NCI-H2107 (cell line): ENCODE measurements at regions not wholly inside any gene's neighbourhood (a gene's known extent, or its start where the extent isn't known, plus 50 kb on each side); places are given as distances from the start of the nearest gene placed in this dataset.
"Not testable (repeated sequence)": the region's sequence is repeated elsewhere in the genome, so short reads cannot be mapped to it uniquely, and the experiment has no call there.

Experiments
- DNase-seq: peaks from one replicate; lab custom pipeline; 2025; lab: John Stamatoyannopoulos, UW

GRCh38 chr10:45118929-45119328, 118.2 kb downstream of the ZNF22 start:
- DNase-seq, result no peak

DNA sequence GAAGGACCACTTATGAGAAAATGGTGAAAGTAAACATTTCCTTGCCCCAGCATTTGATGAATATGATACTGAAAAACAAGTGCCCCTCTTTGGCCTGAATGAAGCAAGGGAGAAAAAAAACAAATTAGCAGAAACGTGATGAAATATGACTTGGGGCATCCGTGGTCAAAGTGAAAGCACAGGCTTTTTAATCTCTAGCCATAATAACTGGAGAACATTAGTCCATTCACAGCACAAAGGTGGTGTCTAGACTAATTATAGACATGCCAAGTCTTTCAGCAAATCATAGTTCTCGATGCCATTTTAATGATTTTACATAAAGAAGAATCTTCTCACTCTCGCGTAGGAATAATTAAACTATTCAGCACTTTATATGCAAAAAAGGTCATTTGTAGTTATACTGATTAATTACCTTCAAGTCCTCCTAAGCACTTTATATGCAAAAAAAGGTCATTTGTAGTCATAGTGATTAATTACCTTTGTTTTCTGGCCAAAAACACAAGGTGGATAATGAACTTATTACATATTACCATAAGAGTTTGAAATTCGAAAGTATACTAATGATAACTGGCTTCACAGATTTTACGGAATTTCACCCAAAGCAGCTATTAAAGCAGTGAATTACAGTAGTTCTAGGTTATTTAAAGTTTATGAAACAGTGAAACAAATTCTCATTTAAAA, 121.6 kb downstream of the ZNF22 start:
- DNase-seq, result not testable (repeated sequence)

- DNase-seq, result no peak
Measured at GRCh38 chr10:45135443-45136198, 134.9 kb downstream of the ZNF22 start.

GRCh38 chr10:45136256-45136655, 135.5 kb downstream of the ZNF22 start:
- DNase-seq, result no peak

DNA sequence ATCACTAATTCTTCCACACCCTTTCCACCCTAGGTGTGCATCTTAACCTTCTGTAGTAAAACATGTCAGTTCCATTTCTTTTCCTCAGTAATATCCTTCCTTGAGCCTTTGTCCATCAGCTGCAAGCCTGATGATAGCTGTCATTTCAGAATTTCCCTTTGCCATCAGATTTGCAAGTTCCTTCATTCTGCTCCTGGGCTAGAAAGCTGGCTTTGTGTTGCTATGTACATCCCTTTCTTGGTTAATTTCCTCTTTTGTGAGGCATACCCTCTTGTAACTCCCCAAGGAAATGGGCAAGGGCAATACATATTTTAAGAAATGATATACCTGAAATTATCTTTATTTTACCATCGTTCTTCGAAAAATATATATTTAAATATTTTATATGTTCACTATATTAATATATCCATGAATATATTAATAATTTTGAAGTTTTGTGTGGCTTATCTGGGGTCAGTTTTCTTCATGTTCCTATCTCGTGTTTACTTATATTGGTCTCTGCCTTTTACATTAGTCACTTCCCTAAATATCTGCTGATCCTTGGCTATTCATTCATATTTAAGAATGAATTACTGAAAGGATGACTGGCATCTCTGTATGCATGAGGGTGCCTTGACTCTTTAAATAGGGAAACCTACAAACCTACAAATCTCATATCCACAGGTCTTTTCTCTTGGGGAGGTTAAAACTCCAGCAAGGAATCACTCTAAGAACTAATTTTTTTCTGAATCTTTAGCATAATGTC, 143.8 kb downstream of the ZNF22 start:
- no peak for DNase-seq

DNA sequence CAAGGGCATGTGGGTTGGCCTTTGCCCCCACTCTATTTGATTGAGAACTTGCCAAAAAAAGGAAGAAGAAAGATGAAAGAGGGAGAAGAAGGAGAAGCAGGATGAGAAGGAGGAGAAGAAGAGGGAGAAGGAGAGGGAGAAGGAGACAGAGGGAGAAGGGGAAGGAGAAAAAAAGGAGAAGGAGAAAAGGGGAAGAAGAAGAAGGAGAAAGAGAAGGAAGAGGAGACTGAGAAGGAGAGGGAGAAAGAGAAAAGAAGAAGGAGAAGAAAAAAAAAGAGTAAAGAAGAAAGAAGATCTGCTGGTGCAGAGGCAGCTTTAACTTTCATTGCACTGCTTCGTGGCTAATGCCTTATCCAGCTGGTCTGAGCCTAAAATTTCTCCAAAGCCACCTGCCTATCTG, 144.4 kb downstream of the ZNF22 start:
- DNase-seq, result not testable (repeated sequence)

GRCh38 chr10:45147000-45147399, 146.3 kb downstream of the ZNF22 start:
- no peak for DNase-seq

GRCh38 chr10:45150997-45151396, 150.3 kb downstream of the ZNF22 start:
- DNase-seq, result no peak

- DNase-seq, result no peak
Measured at GRCh38 chr10:45151467-45152214, 150.9 kb downstream of the ZNF22 start.

DNA sequence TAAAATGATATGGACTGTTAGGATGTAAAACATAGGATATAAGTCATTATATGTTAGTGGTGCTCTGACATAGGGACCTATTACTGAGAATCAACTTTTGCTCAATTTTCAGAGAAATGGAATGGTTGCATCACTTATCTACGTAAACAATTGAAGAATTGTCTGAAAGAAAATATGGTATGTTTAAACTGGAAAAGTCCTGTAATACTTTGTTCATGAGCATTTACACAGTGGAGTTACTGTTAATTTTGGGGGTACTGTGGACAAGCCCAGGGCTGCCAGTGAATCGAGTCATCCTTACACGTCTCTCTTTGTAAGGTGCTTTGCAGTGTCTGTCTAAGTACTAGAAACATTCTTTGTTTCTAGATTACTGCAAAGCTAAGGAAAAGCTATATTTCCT, 152.0 kb downstream of the ZNF22 start:
- DNase-seq, result no peak

GRCh38 chr10:45154502-45154901, 153.8 kb downstream of the ZNF22 start:
- DNase-seq, result no peak

- DNase-seq, result no peak
Measured at GRCh38 chr10:45155784-45156183, 155.1 kb downstream of the ZNF22 start.

DNA sequence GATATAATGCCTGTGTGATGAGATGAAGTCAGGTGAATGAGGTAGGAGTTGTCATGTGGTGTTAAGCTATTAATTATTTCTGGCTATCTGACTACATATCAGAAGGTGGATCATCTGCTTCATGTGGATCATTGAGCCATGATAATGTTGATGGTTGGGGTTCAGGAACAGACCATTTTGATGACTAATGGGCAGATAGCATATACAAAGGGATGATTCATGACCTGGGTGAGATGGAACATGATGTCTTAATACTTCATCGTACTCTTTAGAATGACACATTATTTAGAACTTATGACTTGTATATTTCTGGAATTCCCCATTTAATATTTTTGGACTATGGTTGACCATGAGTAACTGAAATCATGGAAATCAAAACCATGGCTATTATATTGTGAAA, 155.1 kb downstream of the OR13A1 start:
- DNase-seq, result no peak

DNA sequence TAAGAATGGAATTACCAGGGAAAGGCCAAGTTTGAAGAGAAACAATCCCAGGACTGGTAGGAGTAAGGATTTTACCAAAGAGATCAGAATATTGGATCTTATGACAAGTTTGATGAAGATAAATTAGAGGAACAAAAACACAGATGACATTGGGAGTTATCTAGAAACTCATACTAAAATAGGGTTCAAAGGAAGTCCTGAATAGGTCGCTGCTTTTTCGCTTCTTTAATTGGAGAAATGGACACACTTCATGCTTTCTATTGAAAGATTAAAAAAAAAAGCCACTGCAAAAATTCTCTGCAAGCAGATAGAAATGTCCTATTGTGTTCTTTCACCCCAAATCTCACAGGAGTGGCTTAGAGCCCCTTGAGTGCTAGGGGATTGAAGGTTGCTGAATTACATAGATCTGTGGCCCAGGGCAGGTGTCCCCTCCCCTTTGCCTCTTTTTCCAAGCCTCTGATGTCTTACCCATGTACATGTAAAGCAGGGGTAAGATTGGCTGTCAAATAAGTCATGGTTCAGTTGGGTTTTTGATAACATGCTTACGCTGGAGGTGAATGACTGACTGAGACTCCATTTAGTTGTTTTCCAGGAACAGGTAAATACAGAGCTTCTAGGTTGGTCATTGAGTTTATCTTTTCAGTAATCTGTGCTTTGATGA, 152.0 kb downstream of the OR13A1 start:
- DNase-seq, result no peak

DNA sequence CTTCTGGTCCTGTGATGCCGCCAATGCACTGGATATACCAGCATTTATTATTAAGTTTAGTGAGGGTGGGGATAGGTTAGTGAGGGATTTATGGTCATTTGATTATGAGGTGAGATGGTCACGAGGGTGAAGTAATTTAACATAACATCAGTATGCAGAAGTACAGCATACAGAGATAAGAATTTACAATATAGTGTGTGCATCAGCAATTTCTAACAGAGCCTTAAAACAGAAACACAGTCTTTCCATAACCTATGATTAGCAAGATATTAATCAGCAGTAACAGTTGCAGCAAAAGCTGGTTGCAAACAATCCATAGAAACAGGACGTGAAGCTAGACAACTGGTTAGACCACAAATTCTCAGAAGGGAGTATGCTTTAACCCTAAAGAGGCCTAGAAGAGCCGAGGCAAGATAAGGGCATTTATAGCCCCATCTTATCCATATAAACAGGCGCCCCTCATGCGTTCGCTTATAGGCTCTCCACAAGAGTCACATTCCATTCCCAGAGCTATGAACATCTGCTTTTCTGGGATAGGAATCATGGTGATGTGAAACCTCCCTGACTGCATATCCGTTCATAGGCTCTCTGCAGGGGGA, 139.8 kb downstream of the OR13A1 start:
- not testable (repeated sequence) for DNase-seq

DNA sequence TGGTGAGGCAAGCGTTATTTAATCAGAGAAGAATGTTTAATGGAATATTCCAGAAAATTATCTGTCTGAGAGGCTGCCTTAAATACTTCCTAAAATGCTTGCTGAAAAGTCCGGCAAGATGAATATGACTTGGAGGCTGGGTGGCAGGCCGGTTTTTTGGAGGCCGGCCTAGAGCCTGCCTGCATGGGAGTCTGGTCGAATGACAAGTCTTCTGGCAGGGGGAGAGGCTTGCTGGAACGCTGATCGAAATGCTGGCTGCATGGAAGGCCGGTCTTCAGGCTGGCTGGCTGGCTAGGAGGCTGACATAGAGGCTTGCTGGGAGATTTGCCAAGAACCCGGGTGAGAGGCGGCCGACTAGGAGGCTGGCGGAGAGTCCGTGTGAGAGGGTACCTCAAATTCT, 135.7 kb downstream of the OR13A1 start:
- no peak for DNase-seq

DNA sequence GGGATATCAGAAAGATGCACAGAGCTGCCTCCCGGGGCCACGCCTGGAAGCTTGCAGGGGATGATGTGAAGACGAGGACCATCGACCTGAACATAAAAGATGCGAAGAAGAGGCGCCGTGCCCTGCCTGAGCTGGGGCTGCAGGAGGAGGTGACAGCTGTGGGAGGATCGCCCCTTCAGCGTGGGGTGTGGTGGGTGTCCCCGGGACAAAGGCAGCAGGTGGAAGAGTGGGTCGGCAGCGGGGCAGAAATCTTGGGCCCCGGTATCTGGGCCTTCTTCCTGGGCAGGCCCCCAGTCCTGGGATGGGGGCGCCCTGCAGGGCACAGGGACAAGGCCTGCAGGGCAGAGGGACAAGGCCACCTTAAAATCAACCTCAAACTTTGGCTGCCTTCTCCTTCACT, 134.9 kb downstream of the OR13A1 start:
- DNase-seq, result no peak

DNA sequence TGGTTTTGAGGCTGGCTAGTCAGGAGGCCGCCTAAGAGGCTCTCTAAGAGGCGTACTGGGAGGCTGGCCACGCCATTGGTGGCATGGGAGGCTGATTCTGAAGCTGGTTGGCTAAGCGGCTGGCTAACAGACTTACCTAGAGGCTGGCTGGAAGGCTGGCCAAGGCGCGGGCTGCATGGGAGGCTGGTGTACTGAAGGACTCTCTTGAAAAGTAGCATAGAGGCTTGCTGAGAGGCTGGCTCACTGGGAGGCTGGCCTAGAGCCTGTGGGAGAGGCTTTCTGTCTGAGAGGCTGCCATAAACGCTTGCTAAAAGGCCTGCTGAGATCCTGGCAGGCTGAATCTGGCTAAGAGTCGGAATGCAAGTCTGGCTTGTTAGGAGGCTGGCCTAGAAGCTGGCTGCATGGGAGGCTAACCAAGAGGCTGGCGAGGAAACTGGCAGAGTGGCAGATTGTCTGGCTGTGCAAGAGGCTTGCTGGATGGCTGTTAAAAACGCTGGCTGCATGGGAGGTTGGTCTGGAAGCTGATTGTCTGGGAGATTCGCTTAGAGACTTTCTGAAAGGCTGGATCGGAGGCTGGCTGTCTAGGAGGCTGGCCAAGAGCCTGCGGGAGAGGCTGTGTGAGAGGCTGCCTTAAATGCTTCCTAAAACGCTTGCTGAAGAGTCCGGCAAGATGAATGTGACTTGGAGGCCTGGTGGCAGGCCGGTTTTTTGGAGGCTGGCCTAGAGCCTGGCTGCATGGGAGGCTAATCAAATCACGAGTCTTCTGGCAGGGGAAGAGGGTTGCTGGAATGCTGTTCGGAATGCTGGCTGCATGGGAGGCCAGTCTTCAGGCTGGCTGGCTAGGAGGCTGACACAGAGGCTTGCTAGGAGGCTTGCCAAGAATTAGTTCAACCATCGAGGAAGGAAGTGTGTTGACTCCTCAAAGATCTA, 134.2 kb downstream of the OR13A1 start:
- DNase-seq, result no peak

GRCh38 chr10:45183174-45183573, 132.2 kb downstream of the OR13A1 start:
- no peak for DNase-seq

- no peak for DNase-seq
Measured at GRCh38 chr10:45197816-45198485, 117.5 kb downstream of the OR13A1 start.
